ENCODE measurements at regions not wholly inside any gene's neighbourhood (a gene's known extent, or its start where the extent isn't known, plus 50 kb on each side); places are given as distances from the start of the nearest gene placed in this dataset.
A peak's percentile ranks its signal among the peaks of the same experiment; 100 is the strongest.

- no peak for TF ChIP-seq EZH2phosphoT487 (conservative IDR thresholded peaks at IDR 0.05; ENCODE audit: low read length)
- TF ChIP-seq CTCF (IDR thresholded peaks at IDR 0.05; ENCODE audit: insufficient read depth, low read length, poor library complexity, severe bottlenecking): no peak
- Histone ChIP-seq H3K4me2 (ENCODE audit: low read depth, low read length, poor library complexity, severe bottlenecking) (no peak overlapping the region), H3K79me2 (ENCODE audit: insufficient read depth, low read length) (no peaks in the 10 kb centered on the region), H3K36me3 (ENCODE audit: low read length) (no peaks in the 10 kb centered on the region), H3K9me2 (replicated peaks; ENCODE audit: insufficient read depth, low read length) (no peaks in the 10 kb centered on the region), H3K27me3 (ENCODE audit: low read length) (no peaks in the 10 kb centered on the region), H3K9ac (ENCODE audit: low read length) (no peak overlapping the region), H4K20me1 (ENCODE audit: low read depth, low read length) (no peaks in the 10 kb centered on the region), H2AFZ (ENCODE audit: low read depth, low read length, severe bottlenecking) (no peak overlapping the region), H3F3A (ENCODE audit: insufficient read depth) (no peaks in the 10 kb centered on the region), H3K4me3 (ENCODE audit: insufficient read depth, low read length, poor library complexity, severe bottlenecking) (no peak overlapping the region), H3K9me3 (ENCODE audit: insufficient read depth, low read length) (no peaks in the 10 kb centered on the region), H3K27ac (ENCODE audit: low read depth, low read length) (no peak overlapping the region)
These were observed 160.2 kb downstream of the SH2D4B start for GRCh38 chr10:80697926-80698325.

GRCh38 chr10:80699602-80700039 is 161.9 kb downstream of the SH2D4B start:
- TF ChIP-seq EZH2phosphoT487 (conservative IDR thresholded peaks at IDR 0.05; ENCODE audit: low read length) (no peak), CTCF (IDR thresholded peaks at IDR 0.05; ENCODE audit: insufficient read depth, low read length, poor library complexity, severe bottlenecking) (peak; percentile 87)
- Histone ChIP-seq H3K4me2 (ENCODE audit: low read depth, low read length, poor library complexity, severe bottlenecking) (no peak overlapping the region), H2AFZ (ENCODE audit: low read depth, low read length, severe bottlenecking) (no peak overlapping the region), H3K9me3 (ENCODE audit: insufficient read depth, low read length) (no peaks in the 10 kb centered on the region), H4K20me1 (ENCODE audit: low read depth, low read length) (no peaks in the 10 kb centered on the region), H3K36me3 (ENCODE audit: low read length) (no peaks in the 10 kb centered on the region), H3K9ac (ENCODE audit: low read length) (no peak overlapping the region), H3K9me2 (replicated peaks; ENCODE audit: insufficient read depth, low read length) (no peaks in the 10 kb centered on the region), H3K27ac (ENCODE audit: low read depth, low read length) (no peak overlapping the region), H3F3A (ENCODE audit: insufficient read depth) (no peaks in the 10 kb centered on the region), H3K27me3 (ENCODE audit: low read length) (no peaks in the 10 kb centered on the region), H3K79me2 (ENCODE audit: insufficient read depth, low read length) (no peaks in the 10 kb centered on the region), H3K4me3 (ENCODE audit: insufficient read depth, low read length, poor library complexity, severe bottlenecking) (no peak overlapping the region)

GRCh38 chr10:80700252-80700651 is 162.6 kb downstream of the SH2D4B start:
- Histone ChIP-seq H3K36me3 (ENCODE audit: low read length) (no peaks in the 10 kb centered on the region), H3K4me2 (ENCODE audit: low read depth, low read length, poor library complexity, severe bottlenecking) (no peak overlapping the region), H3K27me3 (ENCODE audit: low read length) (no peaks in the 10 kb centered on the region), H3K9me3 (ENCODE audit: insufficient read depth, low read length) (no peaks in the 10 kb centered on the region), H3K9me2 (replicated peaks; ENCODE audit: insufficient read depth, low read length) (no peaks in the 10 kb centered on the region), H3F3A (ENCODE audit: insufficient read depth) (no peaks in the 10 kb centered on the region), H3K9ac (ENCODE audit: low read length) (no peak overlapping the region), H3K4me3 (ENCODE audit: insufficient read depth, low read length, poor library complexity, severe bottlenecking) (no peak overlapping the region), H2AFZ (ENCODE audit: low read depth, low read length, severe bottlenecking) (no peak overlapping the region), H3K27ac (ENCODE audit: low read depth, low read length) (no peak overlapping the region), H3K79me2 (ENCODE audit: insufficient read depth, low read length) (no peaks in the 10 kb centered on the region), H4K20me1 (ENCODE audit: low read depth, low read length) (no peaks in the 10 kb centered on the region)
- TF ChIP-seq CTCF (IDR thresholded peaks at IDR 0.05; ENCODE audit: insufficient read depth, low read length, poor library complexity, severe bottlenecking) (no peak), EZH2phosphoT487 (conservative IDR thresholded peaks at IDR 0.05; ENCODE audit: low read length) (no peak)

Measured in SU-DHL-6 (cell line).